ENCODE measurements at regions not wholly inside any gene's neighbourhood (a gene's known extent, or its start where the extent isn't known, plus 50 kb on each side); places are given as distances from the start of the nearest gene placed in this dataset.

DNA sequence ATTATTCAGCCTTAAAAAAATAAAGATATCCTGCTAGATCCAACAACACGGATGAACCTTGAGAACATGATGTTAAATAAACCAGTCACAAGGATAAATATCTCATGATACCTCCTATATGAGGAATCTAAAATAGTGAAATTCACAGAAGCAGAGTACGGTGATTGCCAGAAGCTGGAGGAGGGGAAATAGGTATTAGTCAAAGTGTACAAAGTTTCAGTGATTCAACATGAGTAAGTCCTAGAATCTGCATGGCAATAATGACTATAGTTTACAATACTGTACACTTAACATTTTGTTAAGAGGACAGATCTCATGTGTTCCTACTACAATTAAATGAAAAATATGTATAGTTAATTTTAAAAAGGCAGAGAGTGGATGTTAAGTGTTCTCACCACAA is 206.6 kb upstream of the SLC10A2 start:
- POLR2A ChIA-PET: no interaction called here
- Histone ChIP-seq H3K9me3 (ENCODE audit: control insufficient read depth in 1 of 2, insufficient read depth in 1 of 2, low read depth in 1 of 2, low read length in 2 of 2) (no peaks in the 10 kb centered on the region; a peak in 1 of 4 replicates), H3K4me1 (ENCODE audit: control insufficient read depth in 1 of 2, insufficient read depth in 2 of 2, low read length in 2 of 2) (no peaks in the 10 kb centered on the region), H3K27ac (ENCODE audit: low read depth, low read length) (no peak overlapping the region), H2AFZ (ENCODE audit: low read depth, low read length, poor library complexity, severe bottlenecking) (no peak overlapping the region), H3K27me3 (ENCODE audit: insufficient read depth, low read length) (no peaks in the 10 kb centered on the region), H3K9ac (ENCODE audit: low read length) (no peak overlapping the region), H3K9me2 (ENCODE audit: insufficient read depth) (no peaks in the 10 kb centered on the region), H3K36me3 (ENCODE audit: control insufficient read depth in 1 of 2, insufficient read depth in 2 of 2, low read length in 2 of 2) (no peaks in the 10 kb centered on the region), H3K4me3 (replicated peaks in 1 of 2; ENCODE audit: low read depth in 1 of 2, low read length in 2 of 2) (no peak overlapping the region), H3K79me2 (ENCODE audit: insufficient read depth, low read length) (no peaks in the 10 kb centered on the region), H3K4me2 (ENCODE audit: low read length) (no peak overlapping the region), H4K20me1 (ENCODE audit: insufficient read depth) (no peaks in the 10 kb centered on the region)
- no peak for DNase-seq (ENCODE audit: low read depth, low spot score)
- TF ChIP-seq POLR2AphosphoS5 (IDR thresholded peaks at IDR 0.05; ENCODE audit: low read depth, low read length) (no peak), RAD21 (IDR thresholded peaks at IDR 0.05; ENCODE audit: low read depth) (no peak), SIN3A (IDR thresholded peaks at IDR 0.05; ENCODE audit: low read depth) (no peak), EGR1 (IDR thresholded peaks at IDR 0.05; ENCODE audit: low read depth) (no peak), CEBPB (IDR thresholded peaks at IDR 0.05; ENCODE audit: low read depth) (no peak), POLR2A (IDR thresholded peaks at IDR 0.05; ENCODE audit: borderline replicate concordance, extremely low read depth, insufficient read depth, insufficient read length) (no peak), ZNF274 (IDR thresholded peaks at IDR 0.05; ENCODE audit: low read depth, low read length) (no peak), JUND (IDR thresholded peaks at IDR 0.05) (no peak), TCF7L2 (IDR thresholded peaks at IDR 0.05; ENCODE audit: borderline replicate concordance, extremely low read depth, insufficient read depth, insufficient read length) (no peak), ZFX (IDR thresholded peaks at IDR 0.05) (no peak), EZH2phosphoT487 (IDR thresholded peaks at IDR 0.05; ENCODE audit: borderline replicate concordance) (no peak)
- TF ChIP-seq, protein P1, sequence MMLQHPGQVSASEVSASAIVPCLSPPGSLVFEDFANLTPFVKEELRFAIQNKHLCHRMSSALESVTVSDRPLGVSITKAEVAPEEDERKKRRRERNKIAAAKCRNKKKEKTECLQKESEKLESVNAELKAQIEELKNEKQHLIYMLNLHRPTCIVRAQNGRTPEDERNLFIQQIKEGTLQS (IDR thresholded peaks at IDR 0.05): no peak
- TF ChIP-seq, protein P2, sequence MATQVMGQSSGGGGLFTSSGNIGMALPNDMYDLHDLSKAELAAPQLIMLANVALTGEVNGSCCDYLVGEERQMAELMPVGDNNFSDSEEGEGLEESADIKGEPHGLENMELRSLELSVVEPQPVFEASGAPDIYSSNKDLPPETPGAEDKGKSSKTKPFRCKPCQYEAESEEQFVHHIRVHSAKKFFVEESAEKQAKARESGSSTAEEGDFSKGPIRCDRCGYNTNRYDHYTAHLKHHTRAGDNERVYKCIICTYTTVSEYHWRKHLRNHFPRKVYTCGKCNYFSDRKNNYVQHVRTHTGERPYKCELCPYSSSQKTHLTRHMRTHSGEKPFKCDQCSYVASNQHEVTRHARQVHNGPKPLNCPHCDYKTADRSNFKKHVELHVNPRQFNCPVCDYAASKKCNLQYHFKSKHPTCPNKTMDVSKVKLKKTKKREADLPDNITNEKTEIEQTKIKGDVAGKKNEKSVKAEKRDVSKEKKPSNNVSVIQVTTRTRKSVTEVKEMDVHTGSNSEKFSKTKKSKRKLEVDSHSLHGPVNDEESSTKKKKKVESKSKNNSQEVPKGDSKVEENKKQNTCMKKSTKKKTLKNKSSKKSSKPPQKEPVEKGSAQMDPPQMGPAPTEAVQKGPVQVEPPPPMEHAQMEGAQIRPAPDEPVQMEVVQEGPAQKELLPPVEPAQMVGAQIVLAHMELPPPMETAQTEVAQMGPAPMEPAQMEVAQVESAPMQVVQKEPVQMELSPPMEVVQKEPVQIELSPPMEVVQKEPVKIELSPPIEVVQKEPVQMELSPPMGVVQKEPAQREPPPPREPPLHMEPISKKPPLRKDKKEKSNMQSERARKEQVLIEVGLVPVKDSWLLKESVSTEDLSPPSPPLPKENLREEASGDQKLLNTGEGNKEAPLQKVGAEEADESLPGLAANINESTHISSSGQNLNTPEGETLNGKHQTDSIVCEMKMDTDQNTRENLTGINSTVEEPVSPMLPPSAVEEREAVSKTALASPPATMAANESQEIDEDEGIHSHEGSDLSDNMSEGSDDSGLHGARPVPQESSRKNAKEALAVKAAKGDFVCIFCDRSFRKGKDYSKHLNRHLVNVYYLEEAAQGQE (IDR thresholded peaks at IDR 0.05; ENCODE audit: low read depth): no peak
- TF ChIP-seq, protein P3, sequence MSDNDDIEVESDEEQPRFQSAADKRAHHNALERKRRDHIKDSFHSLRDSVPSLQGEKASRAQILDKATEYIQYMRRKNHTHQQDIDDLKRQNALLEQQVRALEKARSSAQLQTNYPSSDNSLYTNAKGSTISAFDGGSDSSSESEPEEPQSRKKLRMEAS (IDR thresholded peaks at IDR 0.05): no peak
- CTCF ChIA-PET: no interaction called here
- BruUV-seq (replicated peaks): no TSS peak
- intact Hi-C loops (cut with micrococcal nuclease): no loop called here
- no peak for ATAC-seq
- RAD21 ChIA-PET (ENCODE audit: low non-redundant PET in 1 of 2, low total read pairs in 2 of 2, uncharacterized antibody in 2 of 2, unreplicated experiment in 2 of 2): no interaction called here

Data from HCT116 (cell line).